MCF 10A (cell line): ENCODE measurements at regions not wholly inside any gene's neighbourhood (a gene's known extent, or its start where the extent isn't known, plus 50 kb on each side); places are given as distances from the start of the nearest gene placed in this dataset.

Experiments used
- BruUV-seq: library from RNA; stranded (reverse); fragments of 400-500 nt; replicated peaks from 2 replicates; lab custom pipeline; 2021; lab: Mats Ljungman, UMichigan
- CTCF ChIA-PET: fragments of 300-600 bp; sonication (Branson Sonifier 250); formaldehyde crosslinking; extraction: SDS; loops from one replicate; lab custom pipeline; 2021; ENCODE audit warnings: antibody characterized with exemption, inconsistent platforms; lab: Yijun Ruan, JAX
- POLR2A ChIA-PET: fragments of 300-600, 350-650 bp; sonication (Branson Sonifier 250); formaldehyde crosslinking; extraction: SDS; loops from one replicate; lab custom pipeline; 2020; ENCODE audit warnings: antibody characterized with exemption, inconsistent platforms; lab: Yijun Ruan, JAX
- DNase-seq: peaks from one replicate; pipeline ENCODE4 v3.0.0-alpha.2; 2018; ENCODE audit not compliant: unreplicated experiment
- H3K27ac Mint-ChIP-seq: one replicate; pipeline ENCODE4 v1.8.0; 2022; ENCODE audit warnings: mild to moderate bottlenecking, low read depth, mixed read lengths; ENCODE audit not compliant: unreplicated experiment
- H3K27me3 Mint-ChIP-seq: one replicate; pipeline ENCODE4 v1.8.0; 2022; ENCODE audit warnings: mixed read lengths; ENCODE audit not compliant: insufficient read depth, unreplicated experiment
- H3K36me3 Mint-ChIP-seq: one replicate; pipeline ENCODE4 v1.8.0; 2022; ENCODE audit warnings: mild to moderate bottlenecking, moderate library complexity, mixed read lengths; ENCODE audit not compliant: insufficient read depth, unreplicated experiment
- H3K4me1 Mint-ChIP-seq: one replicate; pipeline ENCODE4 v1.8.0; 2022; ENCODE audit warnings: mixed read lengths; ENCODE audit not compliant: insufficient read depth, unreplicated experiment
- H3K4me3 Mint-ChIP-seq: one replicate; pipeline ENCODE4 v1.8.0; 2022; ENCODE audit warnings: mild to moderate bottlenecking, moderate library complexity, mixed read lengths; ENCODE audit not compliant: unreplicated experiment
- H3K9me3 Mint-ChIP-seq: one replicate; pipeline ENCODE4 v1.8.0; 2022; ENCODE audit warnings: mixed read lengths; ENCODE audit not compliant: unreplicated experiment
- intact Hi-C: fragments of 100-400 bp; cut with micrococcal nuclease; formaldehyde crosslinking; loops from 2 replicates; pipeline ENCODE4 v1.14.1; 2022
- TF ChIP-seq, protein P1 (sequence below): fragments of 200-600 bp; IDR thresholded peaks from one replicate; pipeline ENCODE4 v1.8.0; 2022; ENCODE audit warnings: antibody characterized with exemption, mild to moderate bottlenecking; ENCODE audit not compliant: unreplicated experiment

DNA sequence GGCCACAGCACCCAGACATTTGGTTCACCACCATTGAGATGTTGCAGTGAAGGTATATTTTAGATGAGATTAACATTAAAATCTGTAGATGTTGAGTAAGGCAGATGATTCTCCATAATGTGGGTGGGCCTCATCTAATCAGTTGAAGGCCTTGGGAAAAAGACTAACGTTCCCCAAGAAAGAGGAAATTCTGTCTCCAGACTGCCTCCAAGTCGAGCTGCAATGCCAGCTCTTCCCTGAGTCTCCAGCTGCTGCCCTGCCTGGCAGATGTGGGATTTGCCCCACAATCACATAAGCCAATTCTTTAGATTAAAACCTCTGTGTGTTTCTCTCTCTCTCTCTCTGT is 101.9 kb downstream of the PDCL3 start:
- BruUV-seq, result no TSS peak
- Mint-ChIP-seq H3K27ac (no peak overlapping the region), H3K36me3 (no peaks in the 10 kb centered on the region), H3K27me3 (peaks cover 24% of the 10 kb centered on the region), H3K4me3 (no peak overlapping the region), H3K4me1 (no peaks in the 10 kb centered on the region), H3K9me3 (peaks cover 7% of the 10 kb centered on the region)
- no peak for DNase-seq
- intact Hi-C loops, result no loop called here
- POLR2A ChIA-PET, result no interaction called here
- CTCF ChIA-PET, result no interaction called here
- TF ChIP-seq, protein P1, sequence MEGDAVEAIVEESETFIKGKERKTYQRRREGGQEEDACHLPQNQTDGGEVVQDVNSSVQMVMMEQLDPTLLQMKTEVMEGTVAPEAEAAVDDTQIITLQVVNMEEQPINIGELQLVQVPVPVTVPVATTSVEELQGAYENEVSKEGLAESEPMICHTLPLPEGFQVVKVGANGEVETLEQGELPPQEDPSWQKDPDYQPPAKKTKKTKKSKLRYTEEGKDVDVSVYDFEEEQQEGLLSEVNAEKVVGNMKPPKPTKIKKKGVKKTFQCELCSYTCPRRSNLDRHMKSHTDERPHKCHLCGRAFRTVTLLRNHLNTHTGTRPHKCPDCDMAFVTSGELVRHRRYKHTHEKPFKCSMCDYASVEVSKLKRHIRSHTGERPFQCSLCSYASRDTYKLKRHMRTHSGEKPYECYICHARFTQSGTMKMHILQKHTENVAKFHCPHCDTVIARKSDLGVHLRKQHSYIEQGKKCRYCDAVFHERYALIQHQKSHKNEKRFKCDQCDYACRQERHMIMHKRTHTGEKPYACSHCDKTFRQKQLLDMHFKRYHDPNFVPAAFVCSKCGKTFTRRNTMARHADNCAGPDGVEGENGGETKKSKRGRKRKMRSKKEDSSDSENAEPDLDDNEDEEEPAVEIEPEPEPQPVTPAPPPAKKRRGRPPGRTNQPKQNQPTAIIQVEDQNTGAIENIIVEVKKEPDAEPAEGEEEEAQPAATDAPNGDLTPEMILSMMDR, result no peak

DNA sequence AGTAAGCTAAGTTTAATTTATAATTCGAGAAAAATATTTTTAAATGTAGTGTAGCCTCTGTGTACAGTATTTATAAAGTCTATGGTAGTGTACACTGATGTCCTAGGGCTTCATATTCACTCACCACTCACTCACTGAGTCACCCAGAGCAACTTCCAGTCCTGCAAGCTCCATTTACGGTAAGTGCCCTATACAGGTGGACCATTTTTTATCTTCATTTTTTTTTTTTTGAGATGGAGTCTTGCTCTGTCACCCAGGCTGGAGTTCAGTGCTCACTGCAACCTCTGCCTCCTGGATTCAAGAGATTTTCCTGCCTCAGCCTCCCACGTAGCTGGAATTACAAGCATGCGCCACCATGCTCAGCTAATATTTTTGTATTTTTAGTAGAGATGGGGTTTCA is 104.2 kb downstream of the PDCL3 start:
- H3K27ac Mint-ChIP-seq, result no peak overlapping the region
- H3K4me1 Mint-ChIP-seq, result no peaks in the 10 kb centered on the region
- H3K27me3 Mint-ChIP-seq, result peaks cover 24% of the 10 kb centered on the region
- POLR2A ChIA-PET, result interaction anchor here (0.6 kb wide), 1 partner anchor 18 kb away, joined by 3 read pairs; no protein-coding TSS in a partner anchor
- no peaks in the 10 kb centered on the region for H3K36me3 Mint-ChIP-seq
- TF ChIP-seq, protein P1, result no peak
- BruUV-seq, result no TSS peak
- H3K4me3 Mint-ChIP-seq, result no peak overlapping the region
- intact Hi-C loops, result no loop called here
- H3K9me3 Mint-ChIP-seq, result no peaks in the 10 kb centered on the region
- CTCF ChIA-PET, result interaction anchor here (0.6 to 1.2 kb wide), 4 partner anchors 43 to 1574 kb away, joined by 3 read pairs; no protein-coding TSS in a partner anchor
- no peak for DNase-seq

GRCh38 chr2:100667801-100668200 is 105.0 kb downstream of the PDCL3 start:
- BruUV-seq, result no TSS peak
- H3K9me3 Mint-ChIP-seq, result no peaks in the 10 kb centered on the region
- no peak for DNase-seq
- no peaks in the 10 kb centered on the region for H3K36me3 Mint-ChIP-seq
- ChIA-PET CTCF (interaction anchor here (0.6 to 1.2 kb wide), 3 partner anchors 44 to 1573 kb away, joined by 3 read pairs; no protein-coding TSS in a partner anchor), POLR2A (no interaction called here)
- H3K4me1 Mint-ChIP-seq, result no peaks in the 10 kb centered on the region
- no peak overlapping the region for H3K27ac Mint-ChIP-seq
- no peak overlapping the region for H3K4me3 Mint-ChIP-seq
- peaks cover 24% of the 10 kb centered on the region for H3K27me3 Mint-ChIP-seq
- TF ChIP-seq, protein P1, result no peak
- intact Hi-C loops, result no loop called here

- POLR2A ChIA-PET, result no interaction called here
- H3K36me3 Mint-ChIP-seq, result no peaks in the 10 kb centered on the region
- BruUV-seq, result no TSS peak
- no peak for DNase-seq
- intact Hi-C loops, result no loop called here
- CTCF ChIA-PET, result interaction anchor here (1.0 kb wide), 1 partner anchor 225 kb away, joined by 3 read pairs; no protein-coding TSS in a partner anchor
- H3K27ac Mint-ChIP-seq, result no peak overlapping the region
- H3K4me1 Mint-ChIP-seq, result no peaks in the 10 kb centered on the region
- TF ChIP-seq, protein P1, result no peak
- H3K9me3 Mint-ChIP-seq, result no peaks in the 10 kb centered on the region
- H3K27me3 Mint-ChIP-seq, result peaks cover 24% of the 10 kb centered on the region
- no peak overlapping the region for H3K4me3 Mint-ChIP-seq
Observed at GRCh38 chr2:100670232-100670631, 107.4 kb downstream of the PDCL3 start.
